Lower leg skin (tissue), 4 donors: ENCODE measurements at regions not wholly inside any gene's neighbourhood (a gene's known extent, or its start where the extent isn't known, plus 50 kb on each side); places are given as distances from the start of the nearest gene placed in this dataset.

Source experiments
- DNase-seq, 2 donors: peaks; one replicate each; pipeline ENCODE4 v3.0.0-alpha.2; 2019; ENCODE audit warnings: low spot score in 2 of 2
- H3K4me3 ChIP-seq: fragments of 200-600 bp; sonication (generic); 2 replicates; pipeline ENCODE4 v1.5.1; 2017; ENCODE audit warnings: mild to moderate bottlenecking, low read depth; ENCODE audit not compliant: poor library complexity, severe bottlenecking
- POLR2A ChIP-seq, 2 donors: fragments of 450-650 bp; IDR thresholded peaks; one replicate each; pipeline ENCODE4 v1.6.1; 2016 to 2017; ENCODE audit warnings: antibody characterized with exemption in 2 of 2, mild to moderate bottlenecking in 1 of 2, moderate library complexity in 1 of 2
- WGBS, 2 donors: methylation state at CpG; one replicate each; pipeline ENCODE4 v1.1.5; 2018; 5-methylcytosine and 5-hydroxymethylcytosine counted together
- intact Hi-C: fragments of 100-400 bp; cut with DNase I; formaldehyde crosslinking; loops from one replicate; pipeline ENCODE4 v1.15.0; 2023; ENCODE audit warnings: low total_unique reads
- TF ChIP-seq, protein P1 (sequence below), 3 donors: fragments of 450-650 bp; IDR thresholded peaks; one replicate each; pipeline ENCODE4 v1.5.1; 2016; ENCODE audit warnings: antibody characterized with exemption in 3 of 3, mild to moderate bottlenecking in 3 of 3, moderate library complexity in 2 of 3

DNA sequence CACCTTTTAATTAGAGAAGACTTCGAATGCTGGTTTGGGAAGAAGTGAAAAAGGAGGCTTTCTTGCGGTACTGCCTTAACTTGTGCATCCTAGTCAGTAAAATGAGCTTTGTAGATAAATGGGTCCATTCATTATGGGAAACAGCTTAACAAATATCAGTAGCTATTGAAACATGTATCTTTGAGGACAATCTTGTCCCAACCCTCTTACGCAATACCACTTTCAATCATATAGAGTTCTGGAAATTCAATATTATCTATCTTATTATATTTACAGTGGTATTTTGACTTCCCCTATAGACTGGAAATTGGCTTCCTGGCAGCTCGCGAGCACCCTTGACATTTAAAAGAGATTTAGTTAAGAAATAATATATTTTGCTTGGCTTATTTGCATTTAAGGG, 565.8 kb upstream of the NUDT12 start:
- no peak for DNase-seq
- 85 to 89% methylated on average over 5 of the region's 5 CpGs for WGBS, 2 donors
- no peak for TF ChIP-seq POLR2A (IDR thresholded peaks at IDR 0.05)
- TF ChIP-seq, protein P1, sequence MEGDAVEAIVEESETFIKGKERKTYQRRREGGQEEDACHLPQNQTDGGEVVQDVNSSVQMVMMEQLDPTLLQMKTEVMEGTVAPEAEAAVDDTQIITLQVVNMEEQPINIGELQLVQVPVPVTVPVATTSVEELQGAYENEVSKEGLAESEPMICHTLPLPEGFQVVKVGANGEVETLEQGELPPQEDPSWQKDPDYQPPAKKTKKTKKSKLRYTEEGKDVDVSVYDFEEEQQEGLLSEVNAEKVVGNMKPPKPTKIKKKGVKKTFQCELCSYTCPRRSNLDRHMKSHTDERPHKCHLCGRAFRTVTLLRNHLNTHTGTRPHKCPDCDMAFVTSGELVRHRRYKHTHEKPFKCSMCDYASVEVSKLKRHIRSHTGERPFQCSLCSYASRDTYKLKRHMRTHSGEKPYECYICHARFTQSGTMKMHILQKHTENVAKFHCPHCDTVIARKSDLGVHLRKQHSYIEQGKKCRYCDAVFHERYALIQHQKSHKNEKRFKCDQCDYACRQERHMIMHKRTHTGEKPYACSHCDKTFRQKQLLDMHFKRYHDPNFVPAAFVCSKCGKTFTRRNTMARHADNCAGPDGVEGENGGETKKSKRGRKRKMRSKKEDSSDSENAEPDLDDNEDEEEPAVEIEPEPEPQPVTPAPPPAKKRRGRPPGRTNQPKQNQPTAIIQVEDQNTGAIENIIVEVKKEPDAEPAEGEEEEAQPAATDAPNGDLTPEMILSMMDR (IDR thresholded peaks at IDR 0.05) = no peak
- H3K4me3 ChIP-seq = no peak overlapping the region
- intact Hi-C loops = no loop called here

DNA sequence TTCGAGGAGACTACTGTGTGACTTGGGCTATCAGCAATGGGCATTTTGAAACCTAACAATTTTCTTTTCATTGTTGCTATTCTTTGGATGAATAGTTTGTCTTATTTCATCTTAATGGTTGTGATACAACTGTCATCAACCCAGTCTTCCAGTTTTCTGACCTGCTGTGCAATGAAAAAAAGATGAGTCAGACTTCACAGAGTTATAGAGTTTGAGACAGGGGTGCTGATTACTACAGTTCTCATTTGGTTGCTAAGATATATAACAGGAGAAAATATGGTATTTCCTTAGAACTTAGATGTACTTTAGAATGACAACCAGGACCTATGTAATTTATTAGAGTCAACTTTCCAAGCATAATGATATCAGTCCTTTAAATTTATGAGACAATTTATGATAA, 564.4 kb upstream of the NUDT12 start:
- intact Hi-C loops = no loop called here
- 62 to 71% methylated on average over 1 of the region's 1 CpG for WGBS, 2 donors
- H3K4me3 ChIP-seq = no peak overlapping the region
- no peak for TF ChIP-seq POLR2A (IDR thresholded peaks at IDR 0.05)
- TF ChIP-seq, protein P1 (IDR thresholded peaks at IDR 0.05) = no peak
- DNase-seq = no peak

DNA sequence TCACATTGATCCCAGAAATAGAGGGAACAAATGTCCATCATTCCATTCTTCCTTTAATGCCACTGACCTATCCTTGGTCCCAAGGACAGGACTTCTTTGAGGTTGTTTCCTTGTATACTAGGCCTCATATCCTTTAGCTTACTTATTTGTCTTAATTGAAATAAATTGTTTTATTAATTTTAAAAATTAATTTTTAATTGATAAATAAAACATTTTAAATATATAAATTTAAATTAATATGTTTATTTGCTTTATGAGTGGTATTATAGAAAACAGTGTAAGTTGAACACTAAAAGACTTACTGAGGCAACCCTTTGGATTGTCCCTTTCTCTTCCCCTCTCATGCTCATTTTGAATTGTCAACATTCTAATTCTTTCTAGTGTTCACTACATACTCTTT, 556.9 kb upstream of the NUDT12 start:
- no peak for DNase-seq
- no peak overlapping the region for H3K4me3 ChIP-seq
- intact Hi-C loops = no loop called here
- TF ChIP-seq, protein P1 (IDR thresholded peaks at IDR 0.05) = no peak
- no peak for TF ChIP-seq POLR2A (IDR thresholded peaks at IDR 0.05)

DNA sequence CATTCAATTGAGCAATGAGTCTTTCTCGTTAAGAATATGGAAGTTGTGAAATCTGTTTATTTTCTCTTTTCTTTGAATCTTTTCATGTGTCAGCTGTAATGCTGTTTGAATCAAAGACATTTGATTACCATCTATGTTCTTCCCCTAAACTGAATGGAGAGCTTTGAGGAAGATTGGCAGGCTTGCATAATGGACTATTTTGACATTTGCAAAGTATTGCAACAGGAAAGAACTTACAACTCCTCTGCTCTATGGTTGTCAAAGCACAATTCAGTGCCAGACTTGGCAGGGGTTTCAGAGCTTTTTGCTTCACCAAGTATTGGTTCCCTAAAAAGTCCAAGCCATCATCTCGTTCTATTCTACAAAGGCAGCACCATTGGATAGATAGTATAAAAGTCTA, 549.0 kb upstream of the NUDT12 start:
- intact Hi-C loops = no loop called here
- 52 to 74% methylated on average over 2 of the region's 2 CpGs for WGBS, 2 donors
- DNase-seq = no peak
- no peak for TF ChIP-seq POLR2A (IDR thresholded peaks at IDR 0.05)
- TF ChIP-seq, protein P1 (IDR thresholded peaks at IDR 0.05) = no peak
- no peak overlapping the region for H3K4me3 ChIP-seq

DNA sequence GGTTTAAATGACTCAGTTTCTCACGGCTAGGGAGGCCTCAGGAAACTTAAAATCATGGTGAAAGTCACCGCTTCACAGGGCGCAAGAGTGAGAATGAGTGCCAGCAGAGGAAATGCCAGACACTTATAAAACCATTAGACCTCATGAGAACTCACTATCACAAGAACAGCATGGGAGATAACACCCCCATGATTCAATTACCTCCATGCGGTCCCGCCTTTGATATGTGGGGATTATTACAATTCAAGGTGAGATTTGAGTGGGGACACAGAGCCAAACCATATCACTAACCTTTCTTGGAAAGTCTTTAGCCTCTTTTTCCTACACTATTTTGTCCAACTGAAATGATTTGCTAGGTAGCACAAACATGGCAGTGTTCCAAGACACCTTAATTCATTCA, 533.9 kb upstream of the NUDT12 start:
- H3K4me3 ChIP-seq = no peak overlapping the region
- 85 to 93% methylated on average over 5 of the region's 5 CpGs for WGBS, 2 donors
- intact Hi-C loops = no loop called here
- no peak for DNase-seq
- TF ChIP-seq, protein P1 (IDR thresholded peaks at IDR 0.05) = no peak
- no peak for TF ChIP-seq POLR2A (IDR thresholded peaks at IDR 0.05)

DNA sequence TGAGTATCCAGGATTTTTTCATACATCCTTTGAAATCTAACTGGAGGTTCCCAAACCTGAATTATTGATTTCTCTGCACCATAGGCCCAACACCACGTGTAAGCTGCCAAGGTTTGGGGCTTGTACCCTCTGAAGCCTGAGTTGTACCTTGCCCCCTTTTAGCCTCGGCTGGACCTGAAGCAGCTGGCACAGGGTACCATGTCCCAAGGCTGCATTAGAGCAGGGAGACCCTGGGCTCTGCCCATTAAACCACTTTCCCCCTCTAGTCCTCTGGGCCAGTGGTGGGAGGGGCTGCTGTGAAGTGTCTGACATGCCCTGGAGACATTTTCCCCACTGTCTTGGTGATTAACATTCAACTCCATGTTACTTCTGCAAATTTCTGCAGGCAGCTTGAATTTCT, 532.9 kb upstream of the NUDT12 start:
- TF ChIP-seq POLR2A (IDR thresholded peaks at IDR 0.05) = no peak
- TF ChIP-seq, protein P1 (IDR thresholded peaks at IDR 0.05) = no peak
- intact Hi-C loops = no loop called here
- no peak overlapping the region for H3K4me3 ChIP-seq
- 67 to 69% methylated on average over 2 of the region's 2 CpGs for WGBS, 2 donors
- no peak for DNase-seq
